Liver (tissue), 7 donors: ENCODE measurements at regions not wholly inside any gene's neighbourhood (a gene's known extent, or its start where the extent isn't known, plus 50 kb on each side); places are given as distances from the start of the nearest gene placed in this dataset.

Experiments used
- DNase-seq: peaks from one replicate; pipeline ENCODE4 v3.0.0-alpha.2; 2017; ENCODE audit warnings: low spot score
- H3K27ac ChIP-seq, 2 donors: one replicate each; pipeline ENCODE4 v1.7.0; 2013; ENCODE audit warnings: inconsistent platforms in 2 of 2, low read length in 2 of 2, control low read depth in 1 of 2, low read depth in 1 of 2, mild to moderate bottlenecking in 1 of 2
- H3K27me3 ChIP-seq, 4 donors: one replicate each; pipeline versions ENCODE4 v1.6.1 to v1.7.0; 2013; ENCODE audit warnings: low read length in 3 of 4, inconsistent platforms in 1 of 4, mild to moderate bottlenecking in 1 of 4, moderate library complexity in 1 of 4; ENCODE audit not compliant: control insufficient read depth in 4 of 4, insufficient read depth in 4 of 4
- H3K36me3 ChIP-seq, 4 donors: one replicate each; pipeline versions ENCODE4 v1.6.1 to v1.7.0; 2013; ENCODE audit warnings: low read length in 3 of 4, mild to moderate bottlenecking in 3 of 4, low read depth in 1 of 4, moderate library complexity in 1 of 4; ENCODE audit not compliant: control insufficient read depth in 4 of 4, insufficient read depth in 3 of 4
- H3K4me1 ChIP-seq, 4 donors: one replicate each; pipeline versions ENCODE4 v1.6.1 to v1.7.0; 2013; ENCODE audit warnings: low read length in 3 of 4, mild to moderate bottlenecking in 3 of 4, moderate library complexity in 1 of 4; ENCODE audit not compliant: control insufficient read depth in 4 of 4, insufficient read depth in 4 of 4
- H3K4me3 ChIP-seq, 3 donors: one replicate each; pipeline versions ENCODE4 v1.6.1 to v1.7.0; 2013; ENCODE audit warnings: low read length in 3 of 3, control low read depth in 1 of 3, low read depth in 1 of 3, mild to moderate bottlenecking in 1 of 3
- H3K9ac ChIP-seq, 2 donors: one replicate each; pipeline ENCODE4 v1.7.0; 2013; ENCODE audit warnings: low read length in 2 of 2, mild to moderate bottlenecking in 2 of 2, moderate library complexity in 2 of 2, control low read depth in 1 of 2, low read depth in 1 of 2
- H3K9me3 ChIP-seq, 4 donors: one replicate each; pipeline versions ENCODE4 v1.6.1 to v1.7.0; 2013; ENCODE audit warnings: low read length in 3 of 4; ENCODE audit not compliant: control insufficient read depth in 4 of 4
- ATF3 ChIP-seq: IDR thresholded peaks from 2 replicates; pipeline ENCODE4 v1.6.1; 2016; ENCODE audit warnings: antibody characterized with exemption
- EGR1 ChIP-seq, 2 donors: IDR thresholded peaks; 2 replicates each; pipeline ENCODE4 v1.6.1; 2016 to 2018; ENCODE audit warnings: antibody characterized with exemption in 2 of 2, low read depth in 2 of 2
- FOXA2 ChIP-seq: IDR thresholded peaks from 2 replicates; pipeline ENCODE4 v1.6.1; 2016; ENCODE audit warnings: antibody characterized with exemption
- GABPA ChIP-seq, 2 donors: IDR thresholded peaks in 1 of 2; conservative IDR thresholded peaks in 1 of 2; 2 replicates each; pipeline ENCODE4 v1.6.1; 2016; ENCODE audit warnings: antibody characterized with exemption in 2 of 2, mild to moderate bottlenecking in 1 of 2, moderate library complexity in 1 of 2
- HNF4A ChIP-seq, 2 donors: conservative IDR thresholded peaks; 2 replicates each; pipeline ENCODE4 v1.6.1; 2016; ENCODE audit warnings: antibody characterized with exemption in 2 of 2, mild to moderate bottlenecking in 2 of 2
- HNF4G ChIP-seq: IDR thresholded peaks from 2 replicates; pipeline ENCODE4 v1.6.1; 2016; ENCODE audit warnings: antibody characterized with exemption
- JUND ChIP-seq, 2 donors: IDR thresholded peaks; 2 replicates each; pipeline ENCODE4 v1.6.1; 2016; ENCODE audit warnings: antibody characterized with exemption in 2 of 2
- NR2F2 ChIP-seq: IDR thresholded peaks from 2 replicates; pipeline ENCODE4 v1.6.1; 2016; ENCODE audit warnings: antibody characterized with exemption
- RAD21 ChIP-seq, 2 donors: IDR thresholded peaks; 2 replicates each; pipeline ENCODE4 v1.6.1; 2016; ENCODE audit warnings: antibody characterized with exemption in 2 of 2, mild to moderate bottlenecking in 2 of 2
- REST ChIP-seq: IDR thresholded peaks from 2 replicates; pipeline ENCODE4 v1.6.1; 2016; ENCODE audit warnings: antibody characterized with exemption, mild to moderate bottlenecking
- RXRA ChIP-seq, 2 donors: IDR thresholded peaks; 2 replicates each; pipeline ENCODE4 v1.6.1; 2017 to 2018; ENCODE audit warnings: antibody characterized with exemption in 2 of 2, mild to moderate bottlenecking in 1 of 2
- SP1 ChIP-seq: IDR thresholded peaks from 2 replicates; pipeline ENCODE4 v1.6.1; 2018; ENCODE audit warnings: antibody characterized with exemption, mild to moderate bottlenecking
- YY1 ChIP-seq: IDR thresholded peaks from 2 replicates; pipeline ENCODE4 v1.6.1; 2016; ENCODE audit warnings: antibody characterized with exemption, mild to moderate bottlenecking
- WGBS: extraction: QIAGEN DNeasy Blood & Tissue Kit; methylation state at CpG from one replicate; pipeline ENCODE4 v1.1.7; 2013; 5-methylcytosine and 5-hydroxymethylcytosine counted together
- donor health status: healthy.
- donor health status: healthy.
- donor health status: healthy.
- donor health status: healthy.

GRCh38 chr11:15624701-15625100 lies 510.0 kb downstream of the INSC start:
- Histone ChIP-seq H3K36me3 (no peaks in the 10 kb centered on the region), H3K4me3 (no peak overlapping the region), H3K27ac (no peak overlapping the region), H3K27me3 (no peaks in the 10 kb centered on the region), H3K9ac (no peak overlapping the region), H3K9me3 (no peaks in the 10 kb centered on the region), H3K4me1 (no peaks in the 10 kb centered on the region)
- no peak for TF ChIP-seq YY1
- no peak for TF ChIP-seq RAD21 (IDR thresholded peaks at IDR 0.05)
- TF ChIP-seq JUND (IDR thresholded peaks at IDR 0.05) = no peak
- TF ChIP-seq GABPA (IDR thresholded peaks at IDR 0.05 in 1 of 2, conservative IDR thresholded peaks at IDR 0.05 in 1 of 2) = no peak
- no peak for TF ChIP-seq RXRA (IDR thresholded peaks at IDR 0.05)
- TF ChIP-seq FOXA2 = no peak
- TF ChIP-seq HNF4G = no peak
- TF ChIP-seq HNF4A (conservative IDR thresholded peaks at IDR 0.05) = no peak
- no peak for TF ChIP-seq NR2F2
- TF ChIP-seq REST = no peak
- TF ChIP-seq SP1 = no peak
- TF ChIP-seq EGR1 (IDR thresholded peaks at IDR 0.05; ENCODE audit: low read depth in 2 of 2) = no peak
- no peak for TF ChIP-seq ATF3
- 76% methylated on average over 4 of the region's 4 CpGs for WGBS
- DNase-seq = no peak

GRCh38 chr11:15625691-15626090 lies 511.0 kb downstream of the INSC start:
- TF ChIP-seq SP1 = no peak
- TF ChIP-seq JUND (IDR thresholded peaks at IDR 0.05) = no peak
- Histone ChIP-seq H3K4me1 (no peaks in the 10 kb centered on the region), H3K4me3 (no peak overlapping the region), H3K9ac (no peak overlapping the region), H3K36me3 (no peaks in the 10 kb centered on the region), H3K9me3 (no peaks in the 10 kb centered on the region), H3K27me3 (no peaks in the 10 kb centered on the region), H3K27ac (no peak overlapping the region)
- WGBS = 83% methylated on average over 2 of the region's 2 CpGs
- DNase-seq = no peak

GRCh38 chr11:15627560-15627959 lies 512.8 kb downstream of the INSC start:
- TF ChIP-seq GABPA (IDR thresholded peaks at IDR 0.05 in 1 of 2, conservative IDR thresholded peaks at IDR 0.05 in 1 of 2) = no peak
- Histone ChIP-seq H3K9me3 (no peaks in the 10 kb centered on the region), H3K27ac (no peak overlapping the region)

More at GRCh38 chr11:15627560-15627959, 512.8 kb downstream of the INSC start:
- H3K36me3 ChIP-seq = no peaks in the 10 kb centered on the region
- H3K27me3 ChIP-seq = no peaks in the 10 kb centered on the region
- no peak for DNase-seq
- H3K4me3 ChIP-seq = no peak overlapping the region
- no peaks in the 10 kb centered on the region for H3K4me1 ChIP-seq
- no peak overlapping the region for H3K9ac ChIP-seq
